ENCODE measurements at regions not wholly inside any gene's neighbourhood (a gene's known extent, or its start where the extent isn't known, plus 50 kb on each side); places are given as distances from the start of the nearest gene placed in this dataset.
"Not testable (repeated sequence)": the region's sequence is repeated elsewhere in the genome, so short reads cannot be mapped to it uniquely, and the experiment has no call there.

- TF ChIP-seq CTCF (IDR thresholded peaks at IDR 0.05; ENCODE audit: poor library complexity); EZH2phosphoT487 (IDR thresholded peaks at IDR 0.05; ENCODE audit: low read depth, severe bottlenecking, unreplicated experiment); EZH2 (IDR thresholded peaks at IDR 0.05; ENCODE audit: borderline replicate concordance): not testable (repeated sequence)
Observed at GRCh38 chr1:70736518-70736917, 311.1 kb downstream of the PTGER3 start.
